Kidney (tissue), 13 donors: ENCODE measurements at regions not wholly inside any gene's neighbourhood (a gene's known extent, or its start where the extent isn't known, plus 50 kb on each side); places are given as distances from the start of the nearest gene placed in this dataset.

Experiments used
- DNase-seq, 5 donors: peaks; one replicate each; pipeline ENCODE4 v3.0.0-alpha.2; 2013 to 2020
- FAIRE-seq: peaks from 2 replicates; lab custom pipeline; 2012; peaks lifted over from hg19 to GRCh38; lab: Jason Lieb, UNC
- H3K27ac ChIP-seq, 2 donors: one replicate each; pipeline ENCODE4 v1.7.0; 2013; ENCODE audit warnings: low read depth in 2 of 2, low read length in 2 of 2, inconsistent platforms in 1 of 2
- H3K27me3 ChIP-seq: one replicate; pipeline ENCODE4 v1.7.1; 2013; ENCODE audit warnings: low read length, inconsistent platforms; ENCODE audit not compliant: control insufficient read depth, insufficient read depth
- H3K36me3 ChIP-seq, 3 donors: one replicate each; pipeline versions ENCODE4 v1.7.0 to v1.7.1; 2013; ENCODE audit warnings: low read length in 3 of 3, control low read depth in 1 of 3, inconsistent platforms in 1 of 3; ENCODE audit not compliant: insufficient read depth in 3 of 3, control insufficient read depth in 2 of 3
- H3K4me1 ChIP-seq, 3 donors: one replicate each; pipeline versions ENCODE4 v1.7.0 to v1.7.1; 2013; ENCODE audit warnings: low read length in 3 of 3, inconsistent platforms in 1 of 3, low read depth in 1 of 3; ENCODE audit not compliant: control insufficient read depth in 2 of 3, insufficient read depth in 2 of 3
- H3K4me3 ChIP-seq, 3 donors: one replicate each; pipeline versions ENCODE4 v1.7.0 to v1.8.1; 2013; ENCODE audit warnings: low read length in 3 of 3, control low read depth in 1 of 3, inconsistent platforms in 1 of 3
- H3K9ac ChIP-seq, 3 donors: one replicate each; pipeline versions ENCODE4 v1.7.0 to v1.7.1; 2013; ENCODE audit warnings: low read length in 3 of 3, control low read depth in 1 of 3, inconsistent platforms in 1 of 3
- H3K9me3 ChIP-seq, 3 donors: one replicate each; pipeline versions ENCODE4 v1.7.0 to v1.7.1; 2013; ENCODE audit warnings: low read length in 3 of 3, control low read depth in 1 of 3, inconsistent platforms in 1 of 3; ENCODE audit not compliant: control insufficient read depth in 2 of 3, insufficient read depth in 1 of 3
- CTCF ChIP-seq: IDR thresholded peaks from 3 replicates; pipeline ENCODE4 v1.5.1; 2012; ENCODE audit warnings: mild to moderate bottlenecking, moderate library complexity, borderline replicate concordance; ENCODE audit not compliant: insufficient read depth; ENCODE audit errors: extremely low read depth
- intact Hi-C: fragments of 100-400 bp; cut with DNase I; formaldehyde crosslinking; loops from one replicate; pipeline ENCODE4 v1.11.1; 2022
- donor health status: control.
- donor health status: control.
- donor health status: control.
- donor health status: control.
- donor health status: control.
- donor health status: DM: yes; HTN: yes; CAD: no.
- donor health status: Normal renal cell carcinoma (clear cell type).

GRCh38 chr2:12066986-12067385 lies 320.6 kb downstream of the LPIN1 start:
- no peak for FAIRE-seq
- Histone ChIP-seq H3K27ac (no peak overlapping the region), H3K4me3 (no peak overlapping the region), H3K9me3 (no peaks in the 10 kb centered on the region), H3K9ac (no peak overlapping the region), H3K36me3 (no peaks in the 10 kb centered on the region), H3K27me3 (no peaks in the 10 kb centered on the region), H3K4me1 (no peaks in the 10 kb centered on the region)
- no peak for TF ChIP-seq CTCF
- intact Hi-C loops: no loop called here
- DNase-seq: no peak

GRCh38 chr2:12068796-12069538 lies 322.5 kb downstream of the LPIN1 start:
- Histone ChIP-seq H3K27ac (no peak overlapping the region), H3K9ac (no peak overlapping the region), H3K4me3 (no peak overlapping the region), H3K36me3 (no peaks in the 10 kb centered on the region), H3K27me3 (no peaks in the 10 kb centered on the region), H3K9me3 (no peaks in the 10 kb centered on the region), H3K4me1 (no peaks in the 10 kb centered on the region)
- TF ChIP-seq CTCF: no peak
- intact Hi-C loops: no loop called here
- DNase-seq (no peak), FAIRE-seq (no peak)

GRCh38 chr2:12070153-12070552 lies 323.7 kb downstream of the LPIN1 start:
- Histone ChIP-seq H3K9ac (no peak overlapping the region), H3K27me3 (no peaks in the 10 kb centered on the region), H3K9me3 (no peaks in the 10 kb centered on the region), H3K27ac (no peak overlapping the region), H3K36me3 (no peaks in the 10 kb centered on the region), H3K4me1 (no peaks in the 10 kb centered on the region), H3K4me3 (no peak overlapping the region)
- FAIRE-seq (no peak), DNase-seq (no peak)
- no peak for TF ChIP-seq CTCF
- intact Hi-C loops: no loop called here

GRCh38 chr2:12070581-12070980 lies 324.1 kb downstream of the LPIN1 start:
- no peaks in the 10 kb centered on the region for H3K9me3 ChIP-seq
- no peaks in the 10 kb centered on the region for H3K4me1 ChIP-seq
- no peaks in the 10 kb centered on the region for H3K27me3 ChIP-seq
- H3K27ac ChIP-seq: no peak overlapping the region
- intact Hi-C loops: no loop called here
- no peaks in the 10 kb centered on the region for H3K36me3 ChIP-seq
- FAIRE-seq (no peak), DNase-seq (no peak)
- no peak overlapping the region for H3K4me3 ChIP-seq
- no peak overlapping the region for H3K9ac ChIP-seq
- TF ChIP-seq CTCF: no peak
